Fibroblast of the conjunctiva (primary cell): ENCODE measurements at regions not wholly inside any gene's neighbourhood (a gene's known extent, or its start where the extent isn't known, plus 50 kb on each side); places are given as distances from the start of the nearest gene placed in this dataset.
A peak's percentile ranks its signal among the peaks of the same experiment; 100 is the strongest.

Experiments used
- DNase-seq: peaks from one replicate; pipeline ENCODE4 v3.0.0-alpha.2; 2010; ENCODE audit warnings: low read depth

DNA sequence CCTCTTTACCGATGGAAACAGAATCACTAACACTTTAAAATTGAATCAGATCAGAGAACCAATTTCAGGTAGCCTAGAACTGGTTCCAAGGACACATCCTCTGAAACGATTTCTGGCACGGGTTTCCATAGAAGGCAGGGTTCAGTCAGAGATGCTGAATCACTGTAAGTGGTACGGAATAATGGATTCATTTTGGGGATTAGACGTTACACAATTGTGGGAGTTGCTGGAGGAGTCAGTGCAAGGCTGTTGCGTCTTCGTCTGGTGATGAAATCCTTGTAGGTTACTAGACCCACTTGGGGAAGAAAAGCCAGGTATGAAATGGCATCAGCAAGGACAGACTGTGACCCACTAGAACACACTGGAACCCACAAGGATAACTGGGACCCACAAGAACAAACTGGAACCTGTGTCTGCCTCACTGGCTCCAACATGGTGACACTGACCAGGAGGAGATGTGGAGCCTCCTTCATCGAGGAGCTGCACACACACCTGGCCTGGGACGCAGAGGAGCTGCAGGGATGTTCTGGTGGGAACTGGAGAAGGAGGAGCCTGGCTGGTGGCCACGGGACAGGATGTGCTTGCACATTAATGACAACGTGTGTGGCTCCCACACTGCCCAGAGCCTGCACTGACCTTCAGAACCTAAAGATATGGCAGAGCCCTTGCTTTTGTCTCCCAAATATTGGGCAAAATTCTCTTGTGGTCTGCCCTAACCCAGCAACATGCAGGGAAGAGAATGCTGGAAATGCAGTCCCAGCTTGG is 105.1 kb downstream of the TRAPPC11 start:
- DNase-seq: no peak

DNA sequence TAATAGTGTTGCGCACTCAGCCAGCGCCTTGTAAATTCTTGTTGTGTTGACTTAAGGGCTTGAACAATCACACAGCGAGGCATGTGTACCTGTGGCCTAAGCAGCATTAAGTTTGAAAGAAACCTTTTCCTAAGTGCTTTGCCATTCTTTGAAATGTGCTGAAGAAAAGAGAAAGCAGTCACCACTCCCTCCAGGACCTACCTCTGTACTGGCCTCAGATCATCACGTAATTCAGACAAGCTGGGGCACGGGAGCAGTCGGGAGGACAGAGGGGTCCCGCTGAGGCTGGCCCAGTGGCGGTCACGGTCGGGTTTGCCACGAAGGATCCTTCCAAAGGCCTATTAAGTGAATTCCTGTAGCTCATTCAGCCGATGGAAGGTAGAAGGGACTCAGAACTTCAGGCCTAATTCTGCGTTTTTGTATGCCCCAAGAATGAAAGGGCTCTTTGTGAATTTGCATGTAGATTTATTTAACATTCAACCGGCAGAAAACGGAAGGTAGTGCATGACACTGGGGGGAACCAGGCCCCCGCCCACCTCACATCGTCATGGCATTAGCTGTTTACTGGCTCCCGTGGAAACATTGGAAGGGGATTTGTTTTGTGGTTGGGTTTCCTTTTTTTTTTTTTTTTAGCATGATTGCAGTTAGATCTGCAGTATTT is 106.3 kb downstream of the TRAPPC11 start:
- DNase-seq: no peak

DNA sequence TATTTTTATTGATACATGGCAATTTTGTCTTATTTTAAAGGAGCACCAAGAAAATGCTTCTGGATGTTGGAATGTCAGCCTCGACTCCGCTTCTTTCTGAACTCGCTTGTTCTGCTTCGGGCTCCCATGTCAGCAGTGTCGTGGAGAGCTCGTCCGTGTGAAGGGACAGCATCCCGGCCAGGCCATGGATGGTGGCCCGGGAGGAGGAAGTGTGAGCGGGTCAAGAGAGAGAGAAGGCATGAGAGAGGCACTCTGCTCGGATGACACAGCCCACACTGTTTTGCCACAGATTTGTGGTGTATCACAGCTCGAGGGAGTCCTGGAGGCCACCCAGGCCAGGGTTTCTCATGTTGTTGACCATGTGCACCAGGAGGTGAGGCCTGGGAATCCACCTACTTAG is 107.0 kb downstream of the TRAPPC11 start:
- no peak for DNase-seq

GRCh38 chr4:183770906-183771305 is 111.8 kb downstream of the TRAPPC11 start:
- DNase-seq: no peak

DNA sequence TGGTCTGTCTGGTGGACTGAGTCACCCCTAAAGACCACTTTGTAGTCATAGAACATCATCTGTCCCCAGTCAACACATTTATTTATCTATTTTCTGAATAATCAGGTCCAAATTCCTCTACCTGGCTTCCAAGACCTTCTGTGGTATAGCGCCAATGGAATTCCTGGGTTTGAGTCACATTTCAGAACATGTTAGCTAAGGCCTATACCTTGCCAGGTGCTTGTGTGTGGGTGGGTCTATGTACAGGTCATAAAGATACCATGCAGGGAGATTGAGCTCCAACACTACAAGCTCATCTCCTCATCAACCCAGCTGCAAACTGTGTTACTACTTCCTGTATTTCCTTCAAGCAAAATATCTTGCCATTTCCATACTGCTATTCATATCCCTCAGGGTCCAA is 113.3 kb downstream of the TRAPPC11 start:
- no peak for DNase-seq

GRCh38 chr4:183773790-183774189 is 114.7 kb downstream of the TRAPPC11 start:
- DNase-seq: no peak

DNA sequence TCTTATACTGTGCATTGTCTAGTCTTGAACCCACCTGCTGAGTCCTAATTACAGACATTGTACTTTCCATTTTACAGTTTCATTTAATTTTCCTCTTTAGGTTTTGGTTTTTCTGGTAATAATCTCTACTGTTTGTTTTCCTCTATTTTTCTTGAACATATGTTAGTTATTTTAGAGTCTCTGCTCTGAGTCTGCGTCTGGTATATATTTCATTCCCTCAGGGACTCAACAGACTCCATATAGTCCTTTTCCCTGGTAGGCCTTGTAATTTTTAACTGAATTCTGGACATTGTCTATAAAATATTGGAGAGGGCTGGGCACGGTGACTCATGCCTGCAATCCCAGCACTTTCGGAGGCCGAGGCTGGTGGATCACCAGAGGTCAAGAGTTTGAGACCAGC is 121.8 kb upstream of the STOX2 start:
- no peak for DNase-seq

GRCh38 chr4:183783991-183784553 is 121.0 kb upstream of the STOX2 start:
- DNase-seq: peak; percentile 27

DNA sequence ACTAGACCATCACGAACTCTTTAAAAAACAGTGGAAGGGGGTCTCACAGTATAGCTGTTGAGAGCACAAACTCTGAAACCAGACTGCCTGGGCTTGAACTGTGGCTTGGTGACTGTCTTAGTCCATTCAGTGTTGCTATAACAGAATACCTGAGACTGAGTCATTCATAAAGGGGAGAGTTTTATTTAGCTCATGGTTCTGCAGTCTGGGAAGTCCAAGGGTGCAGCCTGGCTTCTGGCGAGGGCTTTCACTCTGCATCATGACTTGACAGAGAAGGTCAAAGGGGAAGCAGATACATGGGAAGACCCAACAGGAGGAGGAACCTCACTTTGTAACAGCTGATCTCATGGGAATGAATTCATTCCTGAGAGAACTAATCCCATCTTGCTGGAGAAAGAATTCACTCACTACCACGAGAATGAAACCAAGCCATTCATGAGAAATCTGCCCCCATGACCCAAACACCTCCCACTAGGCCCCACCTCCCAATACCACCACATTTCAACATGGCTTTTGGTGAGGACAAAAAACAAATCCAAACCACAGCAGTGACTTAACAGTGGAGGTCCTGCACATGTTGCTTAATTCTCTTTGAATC is 116.7 kb upstream of the STOX2 start:
- DNase-seq: no peak

DNA sequence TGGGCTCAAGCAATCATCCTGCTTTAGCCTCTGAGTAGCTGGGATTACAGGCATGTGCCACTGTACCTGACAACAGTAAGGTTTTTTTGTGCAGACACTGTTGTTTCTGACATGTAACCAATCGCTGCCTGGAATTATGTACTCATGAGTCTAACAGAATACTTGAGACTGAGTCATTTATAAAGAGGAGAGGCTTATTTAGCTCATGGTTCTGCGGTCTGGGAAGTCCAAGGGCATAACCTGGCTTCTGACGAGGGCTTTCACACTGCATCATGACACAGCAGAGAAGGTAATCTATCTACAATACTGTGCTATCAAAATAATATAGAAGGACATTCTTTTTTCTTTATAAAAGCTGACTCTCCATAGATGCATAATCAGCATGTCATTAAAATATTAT is 115.5 kb upstream of the STOX2 start:
- DNase-seq: no peak

GRCh38 chr4:183790661-183791060 is 114.4 kb upstream of the STOX2 start:
- DNase-seq: no peak

- DNase-seq: no peak
Measured at GRCh38 chr4:183797011-183797444, 108.1 kb upstream of the STOX2 start.

GRCh38 chr4:183797445-183798300 is 107.4 kb upstream of the STOX2 start:
- no peak for DNase-seq

DNA sequence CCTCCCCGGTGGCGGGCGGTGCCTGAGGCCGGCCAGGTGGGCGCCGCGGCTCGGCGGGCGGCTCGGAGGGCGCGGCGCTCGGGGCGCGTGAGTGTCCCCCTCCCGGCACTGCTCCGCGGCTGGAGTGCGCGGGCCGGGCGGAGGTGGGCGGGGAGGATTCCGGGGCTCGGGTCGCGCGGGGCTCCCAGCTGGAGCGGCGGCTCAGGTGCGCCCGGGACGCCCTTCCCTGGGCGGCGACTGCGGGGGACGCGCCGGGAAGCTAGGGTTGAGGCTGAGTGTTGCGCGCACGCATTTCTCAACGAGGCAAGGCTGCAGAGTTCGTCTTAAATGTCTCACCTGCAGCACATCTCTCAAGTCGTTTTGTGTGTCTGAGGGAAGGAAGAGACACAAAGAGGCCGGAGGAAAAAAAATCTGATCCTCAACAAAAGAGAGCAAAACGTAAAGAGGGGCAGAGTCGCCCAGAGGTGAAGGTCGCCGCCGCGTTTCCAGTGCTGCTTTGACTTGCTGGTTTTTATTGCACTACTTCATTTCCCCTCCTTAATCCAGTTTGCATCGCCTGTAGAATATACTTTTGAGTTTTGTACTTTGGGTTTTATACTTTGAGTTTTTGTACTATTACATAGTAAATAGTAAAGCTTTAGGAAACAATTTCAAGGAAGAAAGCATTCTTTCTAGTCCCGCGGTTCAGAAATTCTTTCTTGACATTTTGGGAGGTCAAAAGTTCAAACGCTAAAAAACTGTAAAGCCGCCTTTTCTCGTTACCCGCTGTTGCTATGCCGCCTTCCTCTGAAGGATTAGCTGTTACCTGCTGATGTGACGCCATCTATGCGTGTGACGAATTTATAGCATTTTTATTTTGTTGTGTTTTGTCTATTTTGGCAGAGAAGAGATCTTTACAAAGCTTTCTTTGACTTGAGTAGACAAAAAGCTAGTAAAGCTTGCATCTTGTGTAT is 106.5 kb upstream of the STOX2 start:
- DNase-seq: no peak

DNA sequence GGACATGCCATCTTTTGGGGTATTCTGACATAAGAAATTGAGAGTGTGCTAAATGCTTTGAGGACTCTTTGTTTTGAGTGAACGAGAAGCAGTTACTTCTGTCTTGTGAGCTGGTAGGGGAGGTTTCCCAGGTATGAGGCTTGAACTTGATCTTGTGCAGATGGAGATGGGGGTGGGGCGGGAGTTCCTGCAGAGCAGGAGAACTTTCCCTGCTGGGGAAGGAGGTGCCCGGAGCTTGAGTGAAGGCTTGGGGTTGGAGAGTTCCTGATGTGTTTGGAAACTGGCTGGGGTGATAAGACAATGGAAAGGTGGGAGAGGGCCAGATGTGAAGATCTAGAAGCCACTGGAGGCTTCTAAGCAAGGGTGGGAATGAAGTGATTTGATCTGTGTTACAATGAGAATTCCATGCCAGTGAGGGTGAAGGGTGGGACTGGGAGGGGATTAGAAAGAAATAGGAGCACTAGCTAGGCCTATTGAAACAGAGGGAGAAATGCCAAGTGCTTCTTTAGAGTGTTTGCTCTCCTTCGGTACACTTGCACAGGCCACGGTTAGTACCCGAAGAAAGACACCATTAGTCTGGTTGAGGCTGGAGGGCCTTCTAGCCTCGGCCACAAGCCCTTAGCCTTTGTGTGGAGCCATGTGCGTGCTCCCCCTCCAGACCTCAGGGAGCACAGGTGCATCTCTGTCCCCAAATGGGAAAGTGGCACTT is 103.5 kb upstream of the STOX2 start:
- DNase-seq: no peak

- DNase-seq: no peak
Measured at GRCh38 chr4:183806341-183806740, 98.8 kb upstream of the STOX2 start.

- no peak for DNase-seq
Measured at GRCh38 chr4:183807420-183808096, 97.5 kb upstream of the STOX2 start.

DNA sequence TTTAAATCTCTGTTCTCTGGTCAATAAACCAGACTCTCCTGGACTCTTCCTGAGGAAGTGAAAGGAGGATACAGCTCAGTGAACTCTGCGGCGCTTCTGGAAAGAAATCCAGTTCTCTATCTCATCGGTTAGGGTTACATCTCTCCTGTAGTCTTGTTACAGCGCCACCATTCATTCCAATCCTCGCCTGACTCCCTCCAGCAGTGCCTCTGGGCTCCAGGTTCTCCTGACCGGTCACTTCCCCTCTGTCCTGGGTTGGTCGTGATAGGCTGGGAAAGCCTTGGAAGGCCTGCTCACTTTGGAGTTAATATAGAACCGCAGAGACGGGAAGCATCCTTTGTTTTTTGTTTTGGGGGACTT is 97.0 kb upstream of the STOX2 start:
- no peak for DNase-seq

GRCh38 chr4:183812567-183812966 is 92.5 kb upstream of the STOX2 start:
- DNase-seq: no peak

DNA sequence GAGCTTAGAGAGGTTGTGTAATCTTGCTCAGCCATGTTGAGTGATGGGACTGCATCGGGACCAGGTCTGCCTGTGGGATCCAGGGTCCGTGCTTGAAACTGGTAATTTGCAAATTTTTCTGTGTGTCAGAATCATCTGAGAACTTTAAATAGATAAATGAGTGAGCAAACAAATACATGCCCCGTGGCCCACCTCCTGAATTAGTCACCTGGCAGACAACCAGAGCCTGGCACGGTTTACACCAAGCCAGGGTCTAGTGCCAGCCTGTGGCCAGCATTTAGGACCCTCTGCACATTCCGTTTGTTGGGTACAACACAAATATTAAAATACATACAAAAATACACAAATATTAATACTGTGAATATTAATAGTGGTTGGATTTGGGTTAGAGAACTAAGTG is 90.6 kb upstream of the STOX2 start:
- no peak for DNase-seq
